AG20443 (cell line): ENCODE measurements at regions not wholly inside any gene's neighbourhood (a gene's known extent, or its start where the extent isn't known, plus 50 kb on each side); places are given as distances from the start of the nearest gene placed in this dataset.

ENCODE experiments used
- DNase-seq: peaks from one replicate; pipeline ENCODE4 v3.0.0; 2012; ENCODE audit warnings: low spot score, mixed read lengths

- DNase-seq, result no peak
Observed at GRCh38 chr11:116413301-116414242, 359.2 kb downstream of the BUD13 start.

- DNase-seq, result no peak
Observed at GRCh38 chr11:116412118-116412889, 360.5 kb downstream of the BUD13 start.

GRCh38 chr11:116409238-116409637, 363.5 kb downstream of the BUD13 start:
- DNase-seq, result no peak

GRCh38 chr11:116406042-116406441, 366.7 kb downstream of the BUD13 start:
- DNase-seq, result no peak

GRCh38 chr11:116404462-116404798, 368.4 kb downstream of the BUD13 start:
- no peak for DNase-seq

- DNase-seq, result no peak
Observed at GRCh38 chr11:116403794-116404461, 368.9 kb downstream of the BUD13 start.

- DNase-seq, result no peak
Observed at GRCh38 chr11:116400081-116400480, 372.7 kb downstream of the BUD13 start.

GRCh38 chr11:116397602-116398084, 375.1 kb downstream of the BUD13 start:
- no peak for DNase-seq

GRCh38 chr11:116396331-116396730, 376.5 kb downstream of the BUD13 start:
- no peak for DNase-seq

GRCh38 chr11:116394022-116394421, 378.8 kb downstream of the BUD13 start:
- DNase-seq, result no peak

GRCh38 chr11:116390963-116391362, 381.8 kb downstream of the BUD13 start:
- DNase-seq, result no peak

GRCh38 chr11:116388146-116388545, 384.6 kb downstream of the BUD13 start:
- no peak for DNase-seq

- no peak for DNase-seq
Observed at GRCh38 chr11:116387641-116388040, 385.1 kb downstream of the BUD13 start.

GRCh38 chr11:116386118-116386699, 386.6 kb downstream of the BUD13 start:
- DNase-seq, result no peak

- no peak for DNase-seq
Observed at GRCh38 chr11:116384876-116385275, 387.9 kb downstream of the BUD13 start.

- DNase-seq, result no peak
Observed at GRCh38 chr11:116384407-116384806, 388.4 kb downstream of the BUD13 start.

- DNase-seq, result no peak
Observed at GRCh38 chr11:116379185-116379828, 393.5 kb downstream of the BUD13 start.

GRCh38 chr11:116376547-116376946, 396.2 kb downstream of the BUD13 start:
- DNase-seq, result no peak

- DNase-seq, result no peak
Observed at GRCh38 chr11:116376054-116376453, 396.7 kb downstream of the BUD13 start.

GRCh38 chr11:116375221-116375620, 397.6 kb downstream of the BUD13 start:
- no peak for DNase-seq

- no peak for DNase-seq
Observed at GRCh38 chr11:116374085-116374484, 398.7 kb downstream of the BUD13 start.
